ENCODE measurements at regions not wholly inside any gene's neighbourhood (a gene's known extent, or its start where the extent isn't known, plus 50 kb on each side); places are given as distances from the start of the nearest gene placed in this dataset.

DNA sequence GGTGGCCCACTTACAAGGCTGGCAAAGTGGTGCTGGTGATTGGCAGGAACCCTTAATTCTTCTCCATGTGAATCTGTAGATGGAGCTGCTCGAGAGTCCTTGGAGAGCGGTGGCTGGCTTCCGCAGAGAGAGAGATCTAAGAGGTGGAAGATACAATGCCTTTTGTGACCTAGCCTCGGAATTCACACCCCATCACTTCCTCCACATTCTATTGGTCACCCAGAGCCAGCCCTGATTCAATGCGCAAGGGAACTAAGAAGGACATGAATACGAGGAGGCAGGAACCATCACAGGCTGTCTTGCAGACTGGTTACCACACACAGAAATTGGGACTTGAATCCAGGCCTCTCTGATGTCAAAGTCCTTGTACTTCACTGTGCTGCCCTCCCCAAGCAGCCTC, 128.9 kb upstream of the PROKR2 start:
- H3K9me2 ChIP-seq (replicated peaks; ENCODE audit: low read depth, low read length) = no peaks in the 10 kb centered on the region
- H3K9ac ChIP-seq (ENCODE audit: low read depth, low read length, poor library complexity, severe bottlenecking) = no peak overlapping the region
- H2AFZ ChIP-seq (ENCODE audit: low read length) = no peak overlapping the region
- H3K79me2 ChIP-seq (ENCODE audit: insufficient read depth, low read length) = no peaks in the 10 kb centered on the region
- no peak overlapping the region for H3K4me2 ChIP-seq (ENCODE audit: low read depth, low read length, poor library complexity, severe bottlenecking)
- no peaks in the 10 kb centered on the region for H3F3A ChIP-seq (ENCODE audit: low read depth)
- no peaks in the 10 kb centered on the region for H3K27me3 ChIP-seq (ENCODE audit: insufficient read depth, low read length, poor library complexity, severe bottlenecking)
- H4K20me1 ChIP-seq (ENCODE audit: insufficient read depth, low read length, poor library complexity, severe bottlenecking) = no peaks in the 10 kb centered on the region
- no peaks in the 10 kb centered on the region for H3K9me3 ChIP-seq (ENCODE audit: insufficient read depth, low read depth, low read length)
- H3K36me3 ChIP-seq (ENCODE audit: insufficient read depth, low read length) = no peaks in the 10 kb centered on the region
- no peak for TF ChIP-seq EZH2phosphoT487 (IDR thresholded peaks at IDR 0.05; ENCODE audit: borderline replicate concordance)
- TF ChIP-seq, protein P1, sequence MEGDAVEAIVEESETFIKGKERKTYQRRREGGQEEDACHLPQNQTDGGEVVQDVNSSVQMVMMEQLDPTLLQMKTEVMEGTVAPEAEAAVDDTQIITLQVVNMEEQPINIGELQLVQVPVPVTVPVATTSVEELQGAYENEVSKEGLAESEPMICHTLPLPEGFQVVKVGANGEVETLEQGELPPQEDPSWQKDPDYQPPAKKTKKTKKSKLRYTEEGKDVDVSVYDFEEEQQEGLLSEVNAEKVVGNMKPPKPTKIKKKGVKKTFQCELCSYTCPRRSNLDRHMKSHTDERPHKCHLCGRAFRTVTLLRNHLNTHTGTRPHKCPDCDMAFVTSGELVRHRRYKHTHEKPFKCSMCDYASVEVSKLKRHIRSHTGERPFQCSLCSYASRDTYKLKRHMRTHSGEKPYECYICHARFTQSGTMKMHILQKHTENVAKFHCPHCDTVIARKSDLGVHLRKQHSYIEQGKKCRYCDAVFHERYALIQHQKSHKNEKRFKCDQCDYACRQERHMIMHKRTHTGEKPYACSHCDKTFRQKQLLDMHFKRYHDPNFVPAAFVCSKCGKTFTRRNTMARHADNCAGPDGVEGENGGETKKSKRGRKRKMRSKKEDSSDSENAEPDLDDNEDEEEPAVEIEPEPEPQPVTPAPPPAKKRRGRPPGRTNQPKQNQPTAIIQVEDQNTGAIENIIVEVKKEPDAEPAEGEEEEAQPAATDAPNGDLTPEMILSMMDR (conservative IDR thresholded peaks at IDR 0.05; ENCODE audit: low read length) = no peak
- no peaks in the 10 kb centered on the region for H3K4me1 ChIP-seq (ENCODE audit: insufficient read depth, low read length, poor library complexity, severe bottlenecking)
- no peak overlapping the region for H3K4me3 ChIP-seq (ENCODE audit: low read length, poor library complexity, severe bottlenecking)

DNA sequence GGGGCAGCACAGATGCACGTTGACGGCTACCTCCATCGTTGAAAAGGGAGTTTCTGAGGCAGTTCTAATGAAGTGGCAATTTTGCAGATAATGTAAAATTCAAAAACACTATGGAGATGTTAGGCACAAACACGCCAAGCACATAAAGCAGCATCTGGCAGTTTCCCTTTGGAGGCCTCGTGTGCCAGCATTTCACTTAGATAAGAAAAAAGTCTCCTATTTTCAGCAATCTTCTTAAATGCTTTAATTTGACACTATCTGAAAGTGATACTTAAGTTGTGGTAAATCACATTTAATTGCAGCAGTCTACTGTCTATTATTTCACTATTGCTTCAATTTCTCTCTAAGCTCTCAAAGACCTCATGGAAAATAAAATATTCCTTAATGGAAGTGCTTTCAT, 125.3 kb upstream of the PROKR2 start:
- Histone ChIP-seq H3F3A (ENCODE audit: low read depth) (no peaks in the 10 kb centered on the region), H3K9me2 (replicated peaks; ENCODE audit: low read depth, low read length) (no peaks in the 10 kb centered on the region), H3K36me3 (ENCODE audit: insufficient read depth, low read length) (no peaks in the 10 kb centered on the region), H2AFZ (ENCODE audit: low read length) (no peak overlapping the region), H3K4me1 (ENCODE audit: insufficient read depth, low read length, poor library complexity, severe bottlenecking) (no peaks in the 10 kb centered on the region), H3K4me3 (ENCODE audit: low read length, poor library complexity, severe bottlenecking) (no peak overlapping the region), H3K4me2 (ENCODE audit: low read depth, low read length, poor library complexity, severe bottlenecking) (no peak overlapping the region), H3K9me3 (ENCODE audit: insufficient read depth, low read depth, low read length) (no peaks in the 10 kb centered on the region), H3K79me2 (ENCODE audit: insufficient read depth, low read length) (no peaks in the 10 kb centered on the region), H4K20me1 (ENCODE audit: insufficient read depth, low read length, poor library complexity, severe bottlenecking) (no peaks in the 10 kb centered on the region), H3K27me3 (ENCODE audit: insufficient read depth, low read length, poor library complexity, severe bottlenecking) (no peaks in the 10 kb centered on the region), H3K9ac (ENCODE audit: low read depth, low read length, poor library complexity, severe bottlenecking) (no peak overlapping the region)
- TF ChIP-seq, protein P1 (conservative IDR thresholded peaks at IDR 0.05; ENCODE audit: low read length) = no peak
- TF ChIP-seq EZH2phosphoT487 (IDR thresholded peaks at IDR 0.05; ENCODE audit: borderline replicate concordance) = no peak

DNA sequence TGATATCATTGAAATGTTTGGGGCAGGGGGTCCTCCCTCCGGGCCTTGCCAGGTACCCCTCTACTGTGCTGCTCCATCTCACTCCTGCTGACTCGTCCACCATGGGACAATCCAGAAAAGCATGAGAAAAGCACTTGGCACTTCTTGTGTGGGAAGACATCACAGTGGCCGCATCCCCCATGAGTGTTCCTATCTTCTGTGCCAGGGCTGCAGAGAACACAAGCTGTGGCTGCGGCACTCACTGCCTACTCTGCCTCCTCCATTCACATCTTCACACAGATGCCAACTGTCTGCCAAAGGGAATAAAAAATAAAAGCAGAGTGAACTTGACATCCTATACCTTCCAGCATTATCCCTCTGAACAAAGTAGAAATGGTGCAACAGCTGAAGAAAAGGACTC, 117.4 kb upstream of the PROKR2 start:
- H3K4me1 ChIP-seq (ENCODE audit: insufficient read depth, low read length, poor library complexity, severe bottlenecking) = no peaks in the 10 kb centered on the region
- H4K20me1 ChIP-seq (ENCODE audit: insufficient read depth, low read length, poor library complexity, severe bottlenecking) = no peaks in the 10 kb centered on the region
- no peak overlapping the region for H3K4me2 ChIP-seq (ENCODE audit: low read depth, low read length, poor library complexity, severe bottlenecking)
- H3F3A ChIP-seq (ENCODE audit: low read depth) = no peaks in the 10 kb centered on the region
- H3K9ac ChIP-seq (ENCODE audit: low read depth, low read length, poor library complexity, severe bottlenecking) = no peak overlapping the region
- H3K27me3 ChIP-seq (ENCODE audit: insufficient read depth, low read length, poor library complexity, severe bottlenecking) = no peaks in the 10 kb centered on the region
- no peaks in the 10 kb centered on the region for H3K9me3 ChIP-seq (ENCODE audit: insufficient read depth, low read depth, low read length)
- no peaks in the 10 kb centered on the region for H3K79me2 ChIP-seq (ENCODE audit: insufficient read depth, low read length)
- H3K9me2 ChIP-seq (replicated peaks; ENCODE audit: low read depth, low read length) = no peaks in the 10 kb centered on the region
- no peak overlapping the region for H2AFZ ChIP-seq (ENCODE audit: low read length)
- TF ChIP-seq, protein P1 (conservative IDR thresholded peaks at IDR 0.05; ENCODE audit: low read length) = no peak
- TF ChIP-seq EZH2phosphoT487 (IDR thresholded peaks at IDR 0.05; ENCODE audit: borderline replicate concordance) = no peak
- H3K36me3 ChIP-seq (ENCODE audit: insufficient read depth, low read length) = no peaks in the 10 kb centered on the region
- no peak overlapping the region for H3K4me3 ChIP-seq (ENCODE audit: low read length, poor library complexity, severe bottlenecking)
